HCT116 (cell line): ENCODE measurements at regions not wholly inside any gene's neighbourhood (a gene's known extent, or its start where the extent isn't known, plus 50 kb on each side); places are given as distances from the start of the nearest gene placed in this dataset.

Experiments
- ATAC-seq: fragments of 200-7000 bp; cut with Tn5 transposase; 2 replicates; pipeline ENCODE4 v1.9.1; 2020; ENCODE audit warnings: mild to moderate bottlenecking, moderate library complexity
- BruUV-seq: library from RNA; stranded (reverse); fragments of 400-500 nt; replicated peaks from 2 replicates; lab custom pipeline; 2021; lab: Mats Ljungman, UMichigan
- CTCF ChIA-PET: fragments of 300-600 bp; sonication (Branson Sonifier 250); formaldehyde crosslinking; loops from one replicate; lab custom pipeline; 2021; ENCODE audit warnings: antibody characterized with exemption; lab: Charles Lee
- POLR2A ChIA-PET: fragments of 300-600, 350-600 bp; sonication (Branson Sonifier 250); formaldehyde crosslinking; loops from one replicate; lab custom pipeline; 2021; ENCODE audit warnings: antibody characterized with exemption; lab: Charles Lee
- RAD21 ChIA-PET, 2 experiments: fragments of 300-600 bp; sonication (Branson Sonifier 250); formaldehyde crosslinking; loops; one replicate each; lab custom pipeline; 2023; ENCODE audit warnings: low total read pairs in 2 of 2; ENCODE audit not compliant: uncharacterized antibody in 2 of 2, unreplicated experiment in 2 of 2, low non-redundant PET in 1 of 2; lab: Charles Lee
- DNase-seq: peaks from one replicate; pipeline ENCODE4 v3.0.0-alpha.2; 2010; ENCODE audit warnings: low read depth, low spot score
- H2AFZ ChIP-seq: fragments of 200-600 bp; shearing (Covaris generic), sonication (generic); 2 replicates; pipeline ENCODE4 v1.6.1; 2017; ENCODE audit warnings: low read depth, mixed run types, mixed read lengths, antibody characterized with exemption, low read length; ENCODE audit not compliant: poor library complexity, severe bottlenecking
- H3K27ac ChIP-seq: 2 replicates; pipeline ENCODE4 v1.5.1; 2012; ENCODE audit warnings: low read depth, low read length
- H3K27me3 ChIP-seq: fragments of 200-600 bp; sonication (generic); 2 replicates; pipeline ENCODE4 v1.6.1; 2016; ENCODE audit warnings: mixed run types, low read length, mixed read lengths; ENCODE audit not compliant: insufficient read depth
- H3K36me3 ChIP-seq, 2 experiments: fragments of 200-500 bp in 1 of 2; fragments of 200-600 bp in 1 of 2; sonication (Bioruptor generic) in 1 of 2; sonication (generic) in 1 of 2; 2 replicates each; pipeline versions ENCODE4 v1.5.1 to v1.6.1; 2014 to 2016; ENCODE audit warnings: low read length in 2 of 2, inconsistent platforms in 1 of 2, mixed read lengths in 1 of 2, mixed run types in 1 of 2; ENCODE audit not compliant: insufficient read depth in 2 of 2, control insufficient read depth in 1 of 2
- H3K4me1 ChIP-seq, 2 experiments: fragments of 200-600 bp in 1 of 2; sonication (generic) in 1 of 2; 2 replicates each; pipeline versions ENCODE4 v1.5.1 to v1.6.1; 2012 to 2017; ENCODE audit warnings: low read length in 2 of 2, inconsistent platforms in 1 of 2, mild to moderate bottlenecking in 1 of 2, mixed read lengths in 1 of 2, mixed run types in 1 of 2, moderate library complexity in 1 of 2; ENCODE audit not compliant: insufficient read depth in 2 of 2, control insufficient read depth in 1 of 2
- H3K4me2 ChIP-seq: fragments of 200-600 bp; sonication (generic); 2 replicates; pipeline ENCODE4 v1.6.1; 2017; ENCODE audit warnings: mixed run types, low read length, mixed read lengths
- H3K4me3 ChIP-seq, 2 experiments: fragments of 200-600 bp in 1 of 2; sonication (generic) in 1 of 2; replicated peaks in 1 of 2; 2 replicates each; pipeline ENCODE4 v1.5.1; 2011 to 2016; ENCODE audit warnings: low read length in 2 of 2, control low read depth in 1 of 2, low read depth in 1 of 2, mild to moderate bottlenecking in 1 of 2, mixed read lengths in 1 of 2, mixed run types in 1 of 2
- H3K79me2 ChIP-seq: fragments of 200-600 bp; sonication (generic); 2 replicates; pipeline ENCODE4 v1.6.1; 2017; ENCODE audit warnings: mild to moderate bottlenecking, mixed run types, low read length, moderate library complexity, mixed read lengths; ENCODE audit not compliant: insufficient read depth
- H3K9ac ChIP-seq: fragments of 200-600 bp; sonication (generic); 2 replicates; pipeline ENCODE4 v1.6.1; 2016; ENCODE audit warnings: low read length, mixed read lengths
- H3K9me2 ChIP-seq: fragments of 200-600 bp; sonication (generic), shearing (Covaris generic); 2 replicates; pipeline ENCODE4 v1.6.1; 2017; ENCODE audit warnings: mixed run types, mild to moderate bottlenecking, moderate library complexity; ENCODE audit not compliant: insufficient read depth
- H3K9me3 ChIP-seq, 2 experiments: fragments of 200-500 bp in 1 of 2; fragments of 200-600 bp in 1 of 2; sonication (Bioruptor generic) in 1 of 2; sonication (generic) in 1 of 2; 2 replicates each; pipeline ENCODE4 v1.6.1; 2014 to 2017; ENCODE audit warnings: low read length in 2 of 2, mixed read lengths in 2 of 2, inconsistent platforms in 1 of 2, low read depth in 1 of 2, mild to moderate bottlenecking in 1 of 2, mixed run types in 1 of 2, moderate library complexity in 1 of 2; ENCODE audit not compliant: control insufficient read depth in 1 of 2, insufficient read depth in 1 of 2
- H4K20me1 ChIP-seq: fragments of 200-600 bp; sonication (generic), shearing (Covaris generic); 2 replicates; pipeline ENCODE4 v1.6.1; 2017; ENCODE audit warnings: mixed run types, mild to moderate bottlenecking, moderate library complexity; ENCODE audit not compliant: insufficient read depth
- CBX3 ChIP-seq: IDR thresholded peaks from 2 replicates; pipeline ENCODE4 v1.6.1; 2012; ENCODE audit warnings: low read depth
- ELF1 ChIP-seq: IDR thresholded peaks from 2 replicates; pipeline ENCODE4 v1.6.1; 2012; ENCODE audit warnings: low read depth, borderline replicate concordance
- EZH2phosphoT487 ChIP-seq: fragments of 200-600 bp; IDR thresholded peaks from 2 replicates; pipeline ENCODE4 v1.6.1; 2018; ENCODE audit warnings: antibody characterized with exemption, borderline replicate concordance
- POLR2AphosphoS5 ChIP-seq: IDR thresholded peaks from 2 replicates; pipeline ENCODE4 v1.6.1; 2011; ENCODE audit warnings: mild to moderate bottlenecking, low read depth, low read length, moderate library complexity
- RAD21 ChIP-seq: IDR thresholded peaks from 2 replicates; pipeline ENCODE4 v1.6.1; 2012; ENCODE audit warnings: low read depth, mild to moderate bottlenecking
- SIN3A ChIP-seq: IDR thresholded peaks from 2 replicates; pipeline ENCODE4 v1.6.1; 2012; ENCODE audit warnings: low read depth
- SP1 ChIP-seq: IDR thresholded peaks from 2 replicates; pipeline ENCODE4 v1.6.1; 2012; ENCODE audit warnings: low read depth
- YY1 ChIP-seq: IDR thresholded peaks from 2 replicates; pipeline ENCODE4 v1.6.1; 2011; ENCODE audit warnings: low read length, low read depth, moderate library complexity, mild to moderate bottlenecking; ENCODE audit not compliant: insufficient replicate concordance; ENCODE audit errors: extremely low read depth
- ZFX ChIP-seq: fragments of 450-650 bp; IDR thresholded peaks from 2 replicates; pipeline ENCODE4 v1.6.1; 2017
- intact Hi-C: fragments of 100-400 bp; cut with micrococcal nuclease; formaldehyde crosslinking; loops from 2 replicates; pipeline ENCODE4 v1.10.0; 2022
- TF ChIP-seq, protein P1 (sequence below): IDR thresholded peaks from 2 replicates; pipeline ENCODE4 v1.6.1; 2011; ENCODE audit warnings: mild to moderate bottlenecking, low read length, moderate library complexity; ENCODE audit not compliant: insufficient replicate concordance; ENCODE audit errors: extremely low read depth
- TF ChIP-seq, protein P2 (sequence below): IDR thresholded peaks from 2 replicates; pipeline ENCODE4 v1.6.1; 2012
- TF ChIP-seq, protein P3 (sequence below): IDR thresholded peaks from 2 replicates; pipeline ENCODE4 v1.6.1; 2012
- TF ChIP-seq, protein P4 (sequence below), 3 experiments: fragments of 200-600 bp in 1 of 3; sonication (generic) in 1 of 3; IDR thresholded peaks in 2 of 3; conservative IDR thresholded peaks in 1 of 3; 2 replicates each; pipeline ENCODE4 v1.5.1; 2012 to 2017; ENCODE audit warnings: low read depth in 2 of 3, low read length in 2 of 3, antibody characterized with exemption in 1 of 3, borderline replicate concordance in 1 of 3, control low read depth in 1 of 3, mild to moderate bottlenecking in 1 of 3, mixed read lengths in 1 of 3, mixed run types in 1 of 3, moderate library complexity in 1 of 3; ENCODE audit not compliant: insufficient read depth in 1 of 3

DNA sequence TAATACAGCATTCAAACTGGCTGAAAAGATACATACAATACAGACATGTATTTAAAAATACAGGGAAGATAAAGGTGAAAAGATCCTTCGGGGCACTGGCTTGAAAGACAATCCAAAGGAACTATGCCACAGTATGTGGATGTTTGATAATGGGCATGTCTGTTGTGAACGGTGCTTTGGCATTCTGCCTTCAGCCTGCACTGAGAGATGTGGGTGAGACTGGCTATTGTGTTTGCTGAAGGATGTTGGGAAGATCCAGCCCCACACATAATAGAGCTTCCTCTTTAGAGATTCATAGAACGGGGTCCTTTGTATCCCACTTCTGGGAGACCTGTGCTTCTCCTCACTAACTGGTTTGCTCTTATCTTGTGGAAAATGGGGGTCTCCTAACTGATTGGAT, 65.1 kb upstream of the CXCR4 start:
- H3K9me3 ChIP-seq, result no peaks in the 10 kb centered on the region
- H3K36me3 ChIP-seq, result no peaks in the 10 kb centered on the region
- TF ChIP-seq EZH2phosphoT487 (no peak), ZFX (no peak), CBX3 (no peak), ELF1 (no peak), POLR2AphosphoS5 (no peak), YY1 (no peak), SP1 (no peak), RAD21 (no peak), SIN3A (no peak)
- TF ChIP-seq, protein P1, sequence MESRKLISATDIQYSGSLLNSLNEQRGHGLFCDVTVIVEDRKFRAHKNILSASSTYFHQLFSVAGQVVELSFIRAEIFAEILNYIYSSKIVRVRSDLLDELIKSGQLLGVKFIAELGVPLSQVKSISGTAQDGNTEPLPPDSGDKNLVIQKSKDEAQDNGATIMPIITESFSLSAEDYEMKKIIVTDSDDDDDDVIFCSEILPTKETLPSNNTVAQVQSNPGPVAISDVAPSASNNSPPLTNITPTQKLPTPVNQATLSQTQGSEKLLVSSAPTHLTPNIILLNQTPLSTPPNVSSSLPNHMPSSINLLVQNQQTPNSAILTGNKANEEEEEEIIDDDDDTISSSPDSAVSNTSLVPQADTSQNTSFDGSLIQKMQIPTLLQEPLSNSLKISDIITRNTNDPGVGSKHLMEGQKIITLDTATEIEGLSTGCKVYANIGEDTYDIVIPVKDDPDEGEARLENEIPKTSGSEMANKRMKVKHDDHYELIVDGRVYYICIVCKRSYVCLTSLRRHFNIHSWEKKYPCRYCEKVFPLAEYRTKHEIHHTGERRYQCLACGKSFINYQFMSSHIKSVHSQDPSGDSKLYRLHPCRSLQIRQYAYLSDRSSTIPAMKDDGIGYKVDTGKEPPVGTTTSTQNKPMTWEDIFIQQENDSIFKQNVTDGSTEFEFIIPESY, result no peak
- TF ChIP-seq, protein P2, sequence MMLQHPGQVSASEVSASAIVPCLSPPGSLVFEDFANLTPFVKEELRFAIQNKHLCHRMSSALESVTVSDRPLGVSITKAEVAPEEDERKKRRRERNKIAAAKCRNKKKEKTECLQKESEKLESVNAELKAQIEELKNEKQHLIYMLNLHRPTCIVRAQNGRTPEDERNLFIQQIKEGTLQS, result no peak
- TF ChIP-seq, protein P3, sequence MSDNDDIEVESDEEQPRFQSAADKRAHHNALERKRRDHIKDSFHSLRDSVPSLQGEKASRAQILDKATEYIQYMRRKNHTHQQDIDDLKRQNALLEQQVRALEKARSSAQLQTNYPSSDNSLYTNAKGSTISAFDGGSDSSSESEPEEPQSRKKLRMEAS, result no peak
- TF ChIP-seq, protein P4, sequence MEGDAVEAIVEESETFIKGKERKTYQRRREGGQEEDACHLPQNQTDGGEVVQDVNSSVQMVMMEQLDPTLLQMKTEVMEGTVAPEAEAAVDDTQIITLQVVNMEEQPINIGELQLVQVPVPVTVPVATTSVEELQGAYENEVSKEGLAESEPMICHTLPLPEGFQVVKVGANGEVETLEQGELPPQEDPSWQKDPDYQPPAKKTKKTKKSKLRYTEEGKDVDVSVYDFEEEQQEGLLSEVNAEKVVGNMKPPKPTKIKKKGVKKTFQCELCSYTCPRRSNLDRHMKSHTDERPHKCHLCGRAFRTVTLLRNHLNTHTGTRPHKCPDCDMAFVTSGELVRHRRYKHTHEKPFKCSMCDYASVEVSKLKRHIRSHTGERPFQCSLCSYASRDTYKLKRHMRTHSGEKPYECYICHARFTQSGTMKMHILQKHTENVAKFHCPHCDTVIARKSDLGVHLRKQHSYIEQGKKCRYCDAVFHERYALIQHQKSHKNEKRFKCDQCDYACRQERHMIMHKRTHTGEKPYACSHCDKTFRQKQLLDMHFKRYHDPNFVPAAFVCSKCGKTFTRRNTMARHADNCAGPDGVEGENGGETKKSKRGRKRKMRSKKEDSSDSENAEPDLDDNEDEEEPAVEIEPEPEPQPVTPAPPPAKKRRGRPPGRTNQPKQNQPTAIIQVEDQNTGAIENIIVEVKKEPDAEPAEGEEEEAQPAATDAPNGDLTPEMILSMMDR (IDR thresholded peaks at IDR 0.05 in 2 of 3, conservative IDR thresholded peaks at IDR 0.05 in 1 of 3; ENCODE audit: borderline replicate concordance in 1 of 3, insufficient read depth in 1 of 3, low read depth in 2 of 3, low read length in 2 of 3), result no peak
- ATAC-seq, result no peak
- H3K4me1 ChIP-seq, result no peaks in the 10 kb centered on the region
- H3K9ac ChIP-seq, result no peak overlapping the region
- H4K20me1 ChIP-seq, result no peaks in the 10 kb centered on the region
- H3K79me2 ChIP-seq, result no peaks in the 10 kb centered on the region
- intact Hi-C loops, result no loop called here
- POLR2A ChIA-PET, result no interaction called here
- H3K27ac ChIP-seq, result no peak overlapping the region
- no peak overlapping the region for H3K4me3 ChIP-seq
- H3K4me2 ChIP-seq, result no peak overlapping the region
- H3K27me3 ChIP-seq, result peaks cover 4% of the 10 kb centered on the region; the same call in 1 of the 2 replicates
- RAD21 ChIA-PET, result no interaction called here
- H2AFZ ChIP-seq, result no peak overlapping the region
- no peaks in the 10 kb centered on the region for H3K9me2 ChIP-seq
- no peak for DNase-seq
- no TSS peak for BruUV-seq
- CTCF ChIA-PET, result no interaction called here
